Caco-2 (cell line): ENCODE measurements at regions not wholly inside any gene's neighbourhood (a gene's known extent, or its start where the extent isn't known, plus 50 kb on each side); places are given as distances from the start of the nearest gene placed in this dataset.
"Not testable (repeated sequence)": the region's sequence is repeated elsewhere in the genome, so short reads cannot be mapped to it uniquely, and the experiment has no call there.

Source experiments
- BruUV-seq: library from RNA; stranded (reverse); fragments of 400-500 nt; replicated peaks from 2 replicates; lab custom pipeline; 2021; lab: Mats Ljungman, UMichigan
- CTCF ChIA-PET: fragments of 300-600 bp; sonication (Branson Sonifier 250); formaldehyde crosslinking; loops from one replicate; lab custom pipeline; 2022; ENCODE audit warnings: antibody characterized with exemption; lab: Charles Lee
- POLR2A ChIA-PET: fragments of 300-600 bp; sonication (Branson Sonifier 250); formaldehyde crosslinking; loops from one replicate; lab custom pipeline; 2022; ENCODE audit warnings: antibody characterized with exemption; lab: Charles Lee
- DNase-seq, 2 experiments: peaks; one replicate each; pipeline versions ENCODE4 v3.0.0 to v3.0.0-alpha.2; 2020 to 2022
- H3K27me3 ChIP-seq: replicated peaks from 2 replicates; pipeline ENCODE4 v1.6.0; 2011; ENCODE audit warnings: low read length; ENCODE audit not compliant: control insufficient read depth, insufficient read depth
- H3K36me3 ChIP-seq: 2 replicates; pipeline ENCODE4 v1.5.1; 2011; ENCODE audit warnings: low read length; ENCODE audit not compliant: control insufficient read depth, insufficient read depth
- H3K4me1 ChIP-seq: fragments of 250-450 bp; sonication (Bioruptor Pico); 2 replicates; pipeline ENCODE4 v1.5.1; 2020; ENCODE audit warnings: mild to moderate bottlenecking
- H3K4me3 ChIP-seq: 2 replicates; pipeline ENCODE4 v1.5.1; 2011; ENCODE audit warnings: low read depth, mild to moderate bottlenecking, control low read depth, low read length
- H3K9me3 ChIP-seq: fragments of 250-450 bp; sonication (Bioruptor Pico); 2 replicates; pipeline ENCODE4 v1.5.1; 2020; ENCODE audit warnings: mild to moderate bottlenecking, moderate library complexity
- H3K27ac Mint-ChIP-seq: one replicate; pipeline ENCODE4 v1.8.0; 2022; ENCODE audit warnings: mixed read lengths; ENCODE audit not compliant: unreplicated experiment
- H3K27me3 Mint-ChIP-seq: one replicate; pipeline ENCODE4 v1.8.0; 2022; ENCODE audit warnings: mixed read lengths; ENCODE audit not compliant: insufficient read depth, unreplicated experiment
- H3K36me3 Mint-ChIP-seq: one replicate; pipeline ENCODE4 v1.8.0; 2022; ENCODE audit warnings: mild to moderate bottlenecking, mixed read lengths; ENCODE audit not compliant: insufficient read depth, unreplicated experiment
- H3K4me1 Mint-ChIP-seq: one replicate; pipeline ENCODE4 v1.8.0; 2022; ENCODE audit warnings: low read depth, mixed read lengths; ENCODE audit not compliant: unreplicated experiment
- H3K4me3 Mint-ChIP-seq: one replicate; pipeline ENCODE4 v1.8.0; 2022; ENCODE audit warnings: mild to moderate bottlenecking, moderate library complexity, mixed read lengths; ENCODE audit not compliant: unreplicated experiment
- H3K9me3 Mint-ChIP-seq: one replicate; pipeline ENCODE4 v1.8.0; 2022; ENCODE audit warnings: mixed read lengths; ENCODE audit not compliant: unreplicated experiment
- intact Hi-C: fragments of 100-400 bp; cut with micrococcal nuclease; formaldehyde crosslinking; loops from one replicate; pipeline ENCODE4 v1.10.0; 2022; ENCODE audit not compliant: unreplicated experiment
- TF ChIP-seq, protein P1 (sequence below), 2 experiments: fragments of 200-600 bp in 1 of 2; IDR thresholded peaks; 1 replicate in 1 of 2; 2 replicates in 1 of 2; pipeline versions ENCODE4 v1.5.1 to v1.8.0; 2011 to 2022; ENCODE audit warnings: antibody characterized with exemption in 1 of 2, control low read depth in 1 of 2, inconsistent platforms in 1 of 2, low read depth in 1 of 2, low read length in 1 of 2, mild to moderate bottlenecking in 1 of 2, moderate library complexity in 1 of 2; ENCODE audit not compliant: insufficient read depth in 1 of 2, severe bottlenecking in 1 of 2, unreplicated experiment in 1 of 2

DNA sequence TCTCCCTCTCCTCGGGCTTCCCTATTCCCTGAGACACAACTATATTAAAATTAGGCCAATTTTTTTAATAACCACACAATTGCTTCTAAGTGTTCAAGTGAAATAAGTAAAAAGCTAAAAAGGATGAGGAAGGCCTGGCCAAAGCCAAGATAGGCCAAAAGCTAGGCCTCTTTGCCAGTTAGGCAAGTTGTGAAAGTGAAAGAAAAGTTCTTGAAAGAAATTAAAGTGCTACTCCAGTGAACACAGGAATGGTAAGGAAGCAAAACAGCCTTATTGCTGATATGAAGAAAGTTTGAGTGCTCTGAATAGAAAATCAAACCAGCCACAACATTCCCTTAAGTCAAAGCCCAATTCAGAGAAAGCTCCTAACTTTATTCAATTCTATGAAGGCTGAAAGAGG, 114.2 kb upstream of the FAT4 start:
- Histone ChIP-seq H3K4me3 (no peak overlapping the region), H3K9me3 (no peaks in the 10 kb centered on the region), H3K4me1 (no peaks in the 10 kb centered on the region), H3K36me3 (no peaks in the 10 kb centered on the region), H3K27me3 (no peaks in the 10 kb centered on the region)
- ChIA-PET POLR2A (no interaction called here), CTCF (no interaction called here)
- intact Hi-C loops: no loop called here
- Mint-ChIP-seq H3K27me3 (no peaks in the 10 kb centered on the region), H3K36me3 (no peaks in the 10 kb centered on the region), H3K9me3 (no peaks in the 10 kb centered on the region), H3K27ac (no peak overlapping the region), H3K4me3 (no peak overlapping the region), H3K4me1 (no peaks in the 10 kb centered on the region)
- TF ChIP-seq, protein P1, sequence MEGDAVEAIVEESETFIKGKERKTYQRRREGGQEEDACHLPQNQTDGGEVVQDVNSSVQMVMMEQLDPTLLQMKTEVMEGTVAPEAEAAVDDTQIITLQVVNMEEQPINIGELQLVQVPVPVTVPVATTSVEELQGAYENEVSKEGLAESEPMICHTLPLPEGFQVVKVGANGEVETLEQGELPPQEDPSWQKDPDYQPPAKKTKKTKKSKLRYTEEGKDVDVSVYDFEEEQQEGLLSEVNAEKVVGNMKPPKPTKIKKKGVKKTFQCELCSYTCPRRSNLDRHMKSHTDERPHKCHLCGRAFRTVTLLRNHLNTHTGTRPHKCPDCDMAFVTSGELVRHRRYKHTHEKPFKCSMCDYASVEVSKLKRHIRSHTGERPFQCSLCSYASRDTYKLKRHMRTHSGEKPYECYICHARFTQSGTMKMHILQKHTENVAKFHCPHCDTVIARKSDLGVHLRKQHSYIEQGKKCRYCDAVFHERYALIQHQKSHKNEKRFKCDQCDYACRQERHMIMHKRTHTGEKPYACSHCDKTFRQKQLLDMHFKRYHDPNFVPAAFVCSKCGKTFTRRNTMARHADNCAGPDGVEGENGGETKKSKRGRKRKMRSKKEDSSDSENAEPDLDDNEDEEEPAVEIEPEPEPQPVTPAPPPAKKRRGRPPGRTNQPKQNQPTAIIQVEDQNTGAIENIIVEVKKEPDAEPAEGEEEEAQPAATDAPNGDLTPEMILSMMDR (IDR thresholded peaks at IDR 0.05; ENCODE audit: insufficient read depth in 1 of 2, low read depth in 1 of 2, low read length in 1 of 2, severe bottlenecking in 1 of 2, unreplicated experiment in 1 of 2): no peak
- BruUV-seq: no TSS peak
- no peak for DNase-seq

GRCh38 chr4:125198916-125199315, 115.8 kb upstream of the FAT4 start:
- Mint-ChIP-seq H3K4me3 (no peak overlapping the region), H3K9me3 (no peaks in the 10 kb centered on the region), H3K27ac (no peak overlapping the region), H3K27me3 (no peaks in the 10 kb centered on the region), H3K4me1 (no peaks in the 10 kb centered on the region), H3K36me3 (no peaks in the 10 kb centered on the region)
- no peak for DNase-seq
- TF ChIP-seq, protein P1 (IDR thresholded peaks at IDR 0.05; ENCODE audit: insufficient read depth in 1 of 2, low read depth in 1 of 2, low read length in 1 of 2, severe bottlenecking in 1 of 2, unreplicated experiment in 1 of 2): no peak
- no peaks in the 10 kb centered on the region for H3K9me3 ChIP-seq
- ChIA-PET CTCF (no interaction called here), POLR2A (no interaction called here)
- no peaks in the 10 kb centered on the region for H3K4me1 ChIP-seq
- intact Hi-C loops: no loop called here
- H3K27me3 ChIP-seq: no peaks in the 10 kb centered on the region
- H3K4me3 ChIP-seq: no peak overlapping the region
- no TSS peak for BruUV-seq
- no peaks in the 10 kb centered on the region for H3K36me3 ChIP-seq

DNA sequence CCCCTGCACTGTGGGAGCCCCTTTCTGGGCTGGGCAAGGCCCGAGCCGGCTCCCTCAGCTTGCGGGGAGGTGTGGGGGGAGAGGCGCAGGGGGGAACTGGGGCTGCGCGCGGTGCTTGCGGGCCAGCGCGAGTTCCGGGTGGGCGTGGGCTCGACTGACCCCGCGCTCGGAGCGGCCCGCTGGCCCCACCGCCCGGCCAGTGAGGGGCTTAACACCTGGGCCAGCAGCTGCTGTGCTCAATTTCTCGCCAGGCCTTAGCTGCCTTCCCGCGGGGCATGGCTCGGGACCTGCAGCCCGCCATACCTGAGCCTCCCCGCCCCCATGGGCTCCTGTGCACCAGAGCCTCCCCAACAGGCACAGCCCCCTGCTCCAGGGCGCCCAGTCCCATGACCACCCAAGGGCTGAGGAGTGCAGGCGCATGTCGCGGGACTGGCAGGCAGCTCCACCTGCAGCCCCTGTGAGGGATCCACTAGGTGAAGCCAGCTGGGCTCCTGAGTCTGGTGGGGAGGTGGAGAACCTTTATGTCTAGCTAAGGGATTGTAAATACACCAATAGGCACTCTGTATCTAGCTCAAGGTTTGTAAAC, 122.8 kb upstream of the FAT4 start:
- H3K27me3 ChIP-seq, CTCF ChIA-PET, H3K36me3 Mint-ChIP-seq, H3K36me3 ChIP-seq, H3K9me3 ChIP-seq, H3K27ac Mint-ChIP-seq, POLR2A ChIA-PET, BruUV-seq, H3K4me3 Mint-ChIP-seq, H3K4me1 ChIP-seq, H3K9me3 Mint-ChIP-seq, H3K27me3 Mint-ChIP-seq, intact Hi-C loops, DNase-seq, H3K4me3 ChIP-seq, H3K4me1 Mint-ChIP-seq: not testable (repeated sequence)

DNA sequence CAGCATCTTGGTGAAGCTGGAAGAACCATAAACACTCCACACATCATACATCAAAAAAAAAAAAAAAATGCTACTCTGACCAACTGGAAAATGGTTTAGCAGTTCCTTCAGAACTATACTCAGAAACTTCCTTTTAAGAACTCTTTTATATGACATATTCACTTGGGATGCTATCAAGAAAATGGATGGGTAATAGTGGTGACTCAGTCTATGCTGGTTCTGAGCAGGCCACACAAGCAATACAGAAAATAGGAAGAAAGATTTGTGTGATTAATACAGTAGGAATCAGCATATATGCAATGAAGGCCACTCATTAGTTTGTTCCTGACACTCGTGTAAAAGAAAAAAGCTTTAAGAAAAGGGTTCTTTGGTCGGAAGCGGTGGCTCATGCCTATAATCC, 123.5 kb upstream of the FAT4 start:
- Histone ChIP-seq H3K9me3 (no peaks in the 10 kb centered on the region), H3K27me3 (no peaks in the 10 kb centered on the region), H3K36me3 (no peaks in the 10 kb centered on the region), H3K4me3 (no peak overlapping the region), H3K4me1 (no peaks in the 10 kb centered on the region)
- H3K9me3 Mint-ChIP-seq: no peaks in the 10 kb centered on the region
- BruUV-seq: no TSS peak
- no peaks in the 10 kb centered on the region for H3K4me1 Mint-ChIP-seq
- H3K36me3 Mint-ChIP-seq: no peaks in the 10 kb centered on the region
- DNase-seq: no peak
- ChIA-PET CTCF (no interaction called here), POLR2A (no interaction called here)
- no peak overlapping the region for H3K4me3 Mint-ChIP-seq
- intact Hi-C loops: no loop called here
- no peak overlapping the region for H3K27ac Mint-ChIP-seq
- TF ChIP-seq, protein P1 (IDR thresholded peaks at IDR 0.05; ENCODE audit: insufficient read depth in 1 of 2, low read depth in 1 of 2, low read length in 1 of 2, severe bottlenecking in 1 of 2, unreplicated experiment in 1 of 2): no peak
- H3K27me3 Mint-ChIP-seq: no peaks in the 10 kb centered on the region
